Aorta (tissue), 5 donors: ENCODE measurements at regions not wholly inside any gene's neighbourhood (a gene's known extent, or its start where the extent isn't known, plus 50 kb on each side); places are given as distances from the start of the nearest gene placed in this dataset.

ENCODE experiments used
- ATAC-seq: fragments of 200-7000 bp; cut with Tn5 transposase; one replicate; pipeline ENCODE4 v1.9.1; 2022; ENCODE audit warnings: moderate library complexity; ENCODE audit not compliant: low FRiP score
- DNase-seq, 2 donors: peaks; one replicate each; pipeline ENCODE4 v3.0.0-alpha.2; 2020
- H3K27ac ChIP-seq, 2 donors: one replicate each; pipeline ENCODE4 v1.5.1; 2013; ENCODE audit warnings: low read length in 2 of 2, mild to moderate bottlenecking in 2 of 2, moderate library complexity in 2 of 2, control low read depth in 1 of 2, inconsistent platforms in 1 of 2, low read depth in 1 of 2
- H3K27me3 ChIP-seq, 2 donors: one replicate each; pipeline ENCODE4 v1.6.1; 2013; ENCODE audit warnings: control low read depth in 1 of 2, low read length in 1 of 2, mild to moderate bottlenecking in 1 of 2, moderate library complexity in 1 of 2; ENCODE audit not compliant: insufficient read depth in 2 of 2, control insufficient read depth in 1 of 2
- H3K36me3 ChIP-seq, 2 donors: one replicate each; pipeline ENCODE4 v1.6.1; 2013; ENCODE audit warnings: control low read depth in 1 of 2, low read length in 1 of 2, mild to moderate bottlenecking in 1 of 2; ENCODE audit not compliant: insufficient read depth in 2 of 2, control insufficient read depth in 1 of 2
- H3K4me1 ChIP-seq, 2 donors: one replicate each; pipeline ENCODE4 v1.6.1; 2013; ENCODE audit warnings: low read length in 2 of 2, control low read depth in 1 of 2, mild to moderate bottlenecking in 1 of 2, moderate library complexity in 1 of 2; ENCODE audit not compliant: insufficient read depth in 2 of 2, control insufficient read depth in 1 of 2
- H3K4me3 ChIP-seq, 2 donors: one replicate each; pipeline ENCODE4 v1.5.1; 2013; ENCODE audit warnings: low read length in 2 of 2, control low read depth in 1 of 2, mild to moderate bottlenecking in 1 of 2
- H3K9me3 ChIP-seq: one replicate; pipeline ENCODE4 v1.6.1; 2013; ENCODE audit warnings: mild to moderate bottlenecking, low read length; ENCODE audit not compliant: control insufficient read depth
- WGBS, 2 donors: extraction: QIAGEN DNeasy Blood & Tissue Kit; methylation state at CpG; one replicate each; pipeline ENCODE4 v1.1.7; 2013; 5-methylcytosine and 5-hydroxymethylcytosine counted together
- intact Hi-C, 2 donors: fragments of 100-400 bp; cut with DNase I; formaldehyde crosslinking; loops; one replicate each; pipeline versions ENCODE4 v1.14.2 to v1.15.0; 2022
- donor health status: healthy with polysubstance abuse.
- donor health status: Bipolar disorder and iron deficiency.
- donor health status: DM: no; HTN: no; CAD: no.
- donor health status: DM: no; HTN: no; CAD: no.
- donor health status: DM: yes; HTN: yes; CAD: no.

DNA sequence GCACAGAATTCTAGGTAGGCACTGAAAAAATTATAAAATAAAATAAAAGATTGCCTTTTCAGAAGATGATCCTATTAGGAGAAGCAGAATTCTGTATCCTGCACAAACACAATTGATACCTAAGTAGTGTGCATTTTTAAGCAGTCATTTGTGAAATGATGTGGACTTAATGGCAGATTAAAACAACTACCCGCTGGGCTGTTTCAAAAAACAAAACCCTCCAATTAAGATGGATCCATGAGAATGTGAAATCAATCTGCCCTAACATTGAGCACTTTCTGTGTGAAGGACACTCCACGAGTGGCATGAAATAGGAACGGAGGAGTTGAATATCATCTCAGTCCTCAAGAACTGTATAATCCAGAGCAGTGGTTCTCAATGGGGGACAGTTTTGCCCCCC, 1012.8 kb upstream of the EEF2KMT start:
- ATAC-seq (no peak), DNase-seq (no peak)
- Histone ChIP-seq H3K4me3 (no peak overlapping the region), H3K4me1 (no peaks in the 10 kb centered on the region), H3K27me3 (no peaks in the 10 kb centered on the region), H3K9me3 (peaks cover 2% of the 10 kb centered on the region), H3K27ac (no peak overlapping the region), H3K36me3 (no peaks in the 10 kb centered on the region)
- 83 to 88% methylated on average over 3 of the region's 3 CpGs for WGBS, 2 donors
- intact Hi-C loops = no loop called here

DNA sequence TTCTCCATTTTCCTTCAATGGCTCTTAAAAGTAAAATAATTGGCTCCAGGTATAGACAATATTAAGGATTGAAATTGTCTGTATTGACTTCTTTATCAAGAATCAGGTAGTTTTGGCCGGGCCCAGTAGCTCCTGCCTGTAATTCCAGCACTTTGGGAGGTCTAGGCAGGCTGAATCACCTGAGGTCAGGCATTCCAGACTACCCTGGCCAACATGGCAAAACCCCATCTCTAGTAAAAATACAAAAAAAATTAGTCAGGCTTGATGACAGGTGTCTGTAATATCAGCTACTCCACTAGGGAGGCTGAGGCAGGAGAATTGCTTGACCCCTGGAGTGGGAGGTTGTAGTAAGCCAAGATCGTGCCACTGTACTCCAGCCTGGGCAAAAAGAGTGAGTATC, 1008.5 kb upstream of the EEF2KMT start:
- DNase-seq (no peak), ATAC-seq (no peak)
- Histone ChIP-seq H3K27ac (no peak overlapping the region), H3K4me3 (no peak overlapping the region), H3K9me3 (peaks cover 2% of the 10 kb centered on the region), H3K4me1 (no peaks in the 10 kb centered on the region), H3K36me3 (no peaks in the 10 kb centered on the region), H3K27me3 (no peaks in the 10 kb centered on the region)
- 72 to 74% methylated on average over 2 of the region's 2 CpGs for WGBS, 2 donors
- intact Hi-C loops = no loop called here

DNA sequence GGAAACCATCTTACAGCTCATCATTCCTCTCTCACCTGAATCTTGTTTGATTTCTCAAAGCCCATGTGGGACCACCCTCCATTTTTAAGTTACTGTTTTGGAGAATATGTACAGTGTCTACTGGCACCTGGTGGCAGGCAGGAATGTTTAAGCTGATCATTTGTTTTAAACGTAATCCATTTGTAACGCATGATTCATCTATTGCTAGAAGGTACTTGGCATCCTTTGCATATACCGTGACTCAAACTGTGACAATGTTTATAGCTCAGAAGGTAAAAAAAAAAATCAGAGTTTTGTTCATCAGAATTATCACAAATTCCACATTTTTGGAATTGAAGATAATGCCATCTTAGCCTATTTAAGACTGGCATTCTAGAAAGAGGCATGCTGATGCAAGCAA, 1007.5 kb upstream of the EEF2KMT start:
- peaks cover 2% of the 10 kb centered on the region for H3K9me3 ChIP-seq
- no peak overlapping the region for H3K27ac ChIP-seq
- no peaks in the 10 kb centered on the region for H3K27me3 ChIP-seq
- no peak for ATAC-seq
- WGBS, 2 donors = 64 to 71% methylated on average over 3 of the region's 3 CpGs
- no peaks in the 10 kb centered on the region for H3K4me1 ChIP-seq
- no peak overlapping the region for H3K4me3 ChIP-seq
- intact Hi-C loops = no loop called here
- no peak for DNase-seq
- no peaks in the 10 kb centered on the region for H3K36me3 ChIP-seq

DNA sequence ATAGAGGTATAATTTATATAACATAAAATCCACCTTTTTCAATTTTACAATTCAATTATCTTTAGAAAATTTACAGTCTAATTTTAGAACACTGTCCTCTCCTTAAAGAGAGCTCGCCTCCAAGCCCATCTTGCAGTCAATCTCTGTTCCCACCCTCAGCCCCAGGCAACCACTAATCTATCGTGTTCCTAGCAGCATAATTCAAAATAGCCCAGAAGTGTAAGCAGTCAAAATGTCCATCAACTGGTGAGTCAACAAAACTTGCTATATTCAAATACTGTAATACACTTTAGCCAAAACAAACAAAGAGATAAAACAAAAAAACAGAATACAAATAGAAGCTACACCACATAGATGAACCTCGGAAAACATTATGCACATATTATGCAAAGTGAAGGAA, 1006.8 kb upstream of the EEF2KMT start:
- no peak overlapping the region for H3K27ac ChIP-seq
- 49 to 50% methylated on average over 3 of the region's 3 CpGs for WGBS, 2 donors

DNA sequence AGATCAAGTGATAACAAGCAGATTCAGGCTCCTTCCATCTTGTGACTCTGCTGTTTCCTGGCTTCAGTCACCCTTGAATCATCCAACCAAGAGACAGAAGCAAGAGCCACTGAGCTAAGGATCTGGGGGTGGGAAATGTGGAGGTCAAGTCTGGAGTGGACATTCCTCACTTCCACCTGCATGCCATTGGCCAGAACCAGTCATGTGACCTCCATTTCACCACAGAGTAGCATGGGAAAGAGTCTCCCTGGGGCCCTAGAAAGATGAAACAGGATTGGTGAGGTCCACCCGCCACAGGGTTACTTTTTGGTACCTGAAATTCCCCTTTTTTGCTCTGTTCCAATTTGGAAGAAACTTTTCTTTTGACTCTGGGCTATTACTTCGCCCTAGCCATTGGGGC, 1006.0 kb upstream of the EEF2KMT start:
- Histone ChIP-seq H3K4me3 (no peak overlapping the region), H3K27me3 (no peaks in the 10 kb centered on the region), H3K27ac (no peak overlapping the region), H3K4me1 (no peaks in the 10 kb centered on the region), H3K36me3 (no peaks in the 10 kb centered on the region), H3K9me3 (peaks cover 2% of the 10 kb centered on the region)
- ATAC-seq = no peak
- intact Hi-C loops = no loop called here
- 38 to 58% methylated on average over 2 of the region's 2 CpGs for WGBS, 2 donors
- no peak for DNase-seq

More for the DNA sequence above, 1006.8 kb upstream of the EEF2KMT start:
- DNase-seq = no peak
- Histone ChIP-seq H3K27me3 (no peaks in the 10 kb centered on the region), H3K4me1 (no peaks in the 10 kb centered on the region), H3K9me3 (peaks cover 2% of the 10 kb centered on the region), H3K36me3 (no peaks in the 10 kb centered on the region), H3K4me3 (no peak overlapping the region)
- ATAC-seq = no peak
- intact Hi-C loops = no loop called here

DNA sequence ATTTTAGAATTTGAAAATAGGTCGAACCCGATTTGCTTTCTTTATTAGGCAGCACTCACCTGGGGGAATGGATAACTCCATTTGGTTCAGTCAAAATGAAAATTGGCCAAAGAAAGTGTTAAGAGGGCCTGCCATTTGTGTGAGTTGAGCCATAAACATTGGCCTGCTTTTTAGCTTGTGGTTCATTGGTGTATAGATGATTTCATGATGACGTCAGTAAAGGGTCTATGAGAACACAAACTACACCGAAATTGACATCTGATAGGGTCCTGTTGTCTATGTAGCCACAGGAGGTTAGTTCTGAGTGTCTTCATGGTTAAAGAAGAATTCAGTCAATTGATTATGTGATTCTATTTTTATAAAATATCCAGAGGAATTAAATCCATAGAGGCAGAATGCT, 1001.5 kb upstream of the EEF2KMT start:
- DNase-seq = no peak
- Histone ChIP-seq H3K36me3 (no peaks in the 10 kb centered on the region), H3K27ac (no peak overlapping the region), H3K4me1 (no peaks in the 10 kb centered on the region), H3K9me3 (peaks cover 2% of the 10 kb centered on the region), H3K4me3 (no peak overlapping the region), H3K27me3 (no peaks in the 10 kb centered on the region)
- WGBS, 2 donors = 83 to 84% methylated on average over 4 of the region's 4 CpGs
- intact Hi-C loops = no loop called here
- no peak for ATAC-seq

DNA sequence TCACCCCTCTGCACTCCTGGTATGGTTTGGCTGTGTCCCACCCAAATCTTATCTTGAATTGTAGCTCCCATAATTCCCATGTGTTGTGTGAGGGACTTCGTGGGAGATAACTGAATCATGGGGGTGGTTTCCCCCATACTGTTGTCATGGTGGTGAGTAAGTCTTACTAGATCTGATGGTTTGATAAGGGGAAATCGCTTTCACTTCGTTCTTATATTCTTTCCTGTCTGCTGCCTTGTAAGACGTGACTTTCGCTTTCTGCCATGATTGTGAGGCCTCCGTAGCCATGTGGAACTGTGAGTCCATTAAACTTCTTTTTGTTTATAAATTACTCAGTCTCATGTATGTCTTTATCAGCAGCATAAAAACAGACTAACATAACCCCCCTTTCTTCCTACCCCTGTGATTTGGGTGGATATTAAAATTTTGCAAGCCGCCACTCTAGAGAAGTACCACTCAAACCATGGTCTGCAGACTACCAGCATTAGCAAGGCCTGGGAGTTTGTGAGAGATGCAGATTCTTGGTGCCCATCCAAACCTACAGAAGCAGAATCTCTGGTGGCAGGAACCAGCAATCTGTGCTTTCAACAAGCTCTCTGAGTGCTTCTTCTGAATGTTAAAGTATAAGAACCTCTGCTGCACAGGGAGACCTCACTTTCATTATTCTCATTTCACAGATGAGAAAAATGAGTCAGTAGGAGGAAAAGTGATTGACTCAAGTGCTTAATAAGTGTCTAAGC, 999.5 kb upstream of the EEF2KMT start:
- WGBS, 2 donors = 82 to 85% methylated on average over 7 of the region's 7 CpGs
- intact Hi-C loops = no loop called here
- no peak for DNase-seq
- Histone ChIP-seq H3K4me1 (no peaks in the 10 kb centered on the region), H3K36me3 (no peaks in the 10 kb centered on the region), H3K4me3 (no peak overlapping the region), H3K9me3 (peaks cover under 1% of the 10 kb centered on the region), H3K27me3 (no peaks in the 10 kb centered on the region), H3K27ac (no peak overlapping the region)
- ATAC-seq = no peak

DNA sequence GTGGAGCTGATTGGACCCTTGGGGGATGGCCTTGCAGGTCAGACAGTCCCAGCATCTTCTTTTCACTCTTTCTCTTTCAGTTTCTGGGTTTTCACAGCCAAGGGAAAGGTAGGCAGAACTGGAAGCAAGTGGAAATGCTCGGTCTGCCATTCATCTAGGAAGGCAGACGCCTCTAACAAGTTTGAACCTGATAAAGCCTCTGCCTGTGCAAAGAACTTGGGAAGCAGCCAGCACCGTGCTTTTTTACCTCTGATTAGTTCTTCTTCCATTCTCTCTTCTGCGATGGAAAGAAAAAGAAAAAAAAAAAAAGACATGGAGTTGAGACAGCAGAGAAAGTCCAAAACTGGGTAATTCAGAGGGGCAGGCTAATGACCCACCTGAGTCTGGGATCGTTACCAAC, 997.8 kb upstream of the EEF2KMT start:
- Histone ChIP-seq H3K9me3 (peaks cover 2% of the 10 kb centered on the region), H3K4me3 (no peak overlapping the region), H3K27ac (no peak overlapping the region), H3K36me3 (no peaks in the 10 kb centered on the region), H3K4me1 (no peaks in the 10 kb centered on the region), H3K27me3 (no peaks in the 10 kb centered on the region)
- ATAC-seq = no peak
- intact Hi-C loops = no loop called here
- 61 to 65% methylated on average over 5 of the region's 5 CpGs for WGBS, 2 donors
- DNase-seq = no peak

DNA sequence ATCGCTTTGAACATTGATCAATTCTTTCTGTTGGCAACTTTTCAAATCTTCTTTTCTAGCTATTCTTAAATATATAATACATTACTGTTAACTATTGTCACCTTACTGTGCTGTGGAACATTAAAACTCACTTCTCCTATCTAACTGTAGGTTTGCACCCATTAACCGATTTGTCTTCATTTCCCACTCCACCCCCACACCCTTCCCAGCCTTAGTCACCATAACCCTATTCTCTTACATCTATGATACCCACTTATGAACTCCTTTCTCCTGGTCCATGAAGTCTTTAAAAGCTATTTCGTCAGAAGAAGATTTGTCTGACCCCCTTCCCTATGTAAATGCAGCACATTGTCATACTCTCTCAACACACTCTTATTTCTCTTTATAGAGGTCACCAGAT, 993.4 kb upstream of the EEF2KMT start:
- 86% methylated on average over 3 of the region's 3 CpGs for WGBS, 2 donors
- intact Hi-C loops = no loop called here

More for the DNA sequence above, 993.4 kb upstream of the EEF2KMT start:
- ATAC-seq = no peak
- no peaks in the 10 kb centered on the region for H3K36me3 ChIP-seq
- no peak for DNase-seq
- H3K27ac ChIP-seq = no peak overlapping the region
- H3K4me1 ChIP-seq = no peaks in the 10 kb centered on the region
- peaks cover 3% of the 10 kb centered on the region for H3K9me3 ChIP-seq
- H3K27me3 ChIP-seq = no peaks in the 10 kb centered on the region
- H3K4me3 ChIP-seq = no peak overlapping the region
